ENCODE measurements at regions not wholly inside any gene's neighbourhood (a gene's known extent, or its start where the extent isn't known, plus 50 kb on each side); places are given as distances from the start of the nearest gene placed in this dataset.
"Not testable (repeated sequence)": the region's sequence is repeated elsewhere in the genome, so short reads cannot be mapped to it uniquely, and the experiment has no call there.

- DNase-seq: not testable (repeated sequence)
Measured at GRCh38 chr10:45056806-45057205, 56.1 kb downstream of the ZNF22 start.

DNA sequence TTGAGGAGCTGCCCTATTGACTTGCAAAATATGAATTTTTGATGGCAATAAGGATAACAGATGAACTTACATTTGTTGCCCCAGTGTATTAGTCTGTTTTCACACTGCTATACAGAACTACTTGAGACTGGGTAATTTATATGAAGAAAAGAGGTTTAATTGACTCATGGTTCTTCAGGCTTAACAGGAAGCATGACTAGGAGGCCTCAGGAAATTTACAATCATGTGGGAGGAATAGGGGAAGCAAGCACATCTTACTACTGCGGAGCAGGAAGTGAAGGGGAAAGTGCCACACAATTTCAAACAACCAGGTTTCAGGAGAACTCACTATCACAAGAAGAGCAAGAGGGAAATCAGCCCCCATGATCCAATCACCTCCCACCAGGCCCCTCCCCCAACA lies 57.9 kb downstream of the ZNF22 start:
- DNase-seq: no peak

DNA sequence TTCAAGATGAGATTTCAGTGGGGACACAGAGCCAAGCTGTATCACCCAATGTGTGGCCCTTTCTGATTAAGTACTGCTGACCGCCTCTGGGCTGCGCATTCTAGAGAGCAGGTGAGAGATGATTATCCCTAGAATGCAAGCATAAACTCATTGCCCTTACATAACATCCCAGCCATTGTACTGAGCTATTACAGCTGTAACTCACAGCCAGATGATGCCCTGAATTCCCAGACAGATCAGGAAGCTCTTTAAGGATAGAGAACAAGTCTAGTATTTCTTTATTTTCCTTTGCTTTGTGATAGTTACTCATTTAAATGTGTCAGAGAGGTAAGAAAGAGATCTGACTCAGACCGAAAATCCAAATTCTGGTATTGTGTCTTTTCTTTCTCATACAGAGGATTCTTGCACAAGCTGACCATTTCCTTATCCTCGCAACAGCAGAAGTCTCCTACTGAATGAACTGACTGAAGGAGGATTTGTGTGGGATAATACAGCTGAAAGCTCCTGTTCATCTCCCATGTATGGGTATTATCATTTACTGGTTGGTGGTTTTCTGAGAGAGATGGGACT lies 58.4 kb downstream of the ZNF22 start:
- DNase-seq: no peak

DNA sequence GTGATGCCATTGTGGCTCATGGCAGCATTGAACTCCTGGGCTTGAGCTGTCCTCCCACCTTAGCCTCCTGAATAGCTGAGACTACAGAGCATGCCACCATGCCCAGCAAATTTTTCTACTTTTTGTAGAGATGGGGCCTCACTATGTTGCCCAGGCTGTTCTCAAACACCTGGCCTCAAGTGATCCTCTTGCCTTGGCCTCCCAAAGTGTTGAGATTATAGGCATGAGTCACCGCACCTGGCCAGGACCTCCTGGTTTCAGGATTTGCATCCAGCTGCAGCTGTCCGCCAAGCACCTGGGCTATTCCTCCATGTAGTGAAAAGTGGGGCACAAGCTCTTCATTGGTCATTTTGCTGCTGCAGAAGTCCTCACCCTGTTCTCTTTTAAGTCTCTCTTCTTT lies 58.9 kb downstream of the ZNF22 start:
- DNase-seq: no peak

DNA sequence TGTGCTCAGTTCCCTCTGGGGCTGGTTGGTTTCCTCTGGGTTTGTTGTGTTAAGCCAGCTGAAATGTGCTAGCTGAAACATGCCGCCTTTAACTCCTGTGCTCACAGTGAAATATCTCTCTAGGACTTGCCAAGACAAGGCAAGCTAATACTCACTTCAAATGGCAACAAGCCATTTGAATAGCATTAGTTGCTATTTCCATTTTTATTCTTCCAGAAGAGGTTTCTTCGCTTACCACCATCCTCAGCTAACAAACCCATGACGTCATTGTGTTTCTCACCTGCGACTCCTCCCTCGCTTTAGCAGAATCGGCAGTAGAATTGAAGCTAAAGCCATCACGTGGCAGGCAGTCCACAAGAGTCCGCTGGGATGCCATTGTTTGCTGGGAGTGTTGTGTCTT lies 61.3 kb downstream of the ZNF22 start:
- no peak for DNase-seq

- DNase-seq: no peak
Measured at GRCh38 chr10:45063591-45064231, 63.0 kb downstream of the ZNF22 start.

DNA sequence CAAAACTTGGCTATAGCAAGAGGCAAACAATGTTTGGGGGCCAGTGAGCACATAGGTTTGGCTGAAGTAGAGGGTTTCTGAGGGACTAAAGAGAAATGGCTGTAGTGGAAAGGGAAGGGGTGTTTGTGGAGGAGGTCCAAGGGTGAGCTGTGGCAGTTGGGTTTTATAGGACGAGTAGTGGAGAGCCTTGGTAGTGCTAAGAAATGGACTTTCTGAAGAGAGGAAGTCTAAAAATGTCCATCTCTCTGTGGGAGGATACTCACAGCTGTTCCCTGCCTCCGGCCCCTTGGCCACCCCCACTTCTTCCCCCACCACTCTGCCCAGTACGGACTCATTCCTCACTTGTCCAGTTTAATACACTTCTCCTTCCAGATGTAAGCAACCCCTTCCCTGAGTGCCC lies 64.3 kb downstream of the ZNF22 start:
- DNase-seq: no peak

GRCh38 chr10:45071043-45071813 lies 70.5 kb downstream of the ZNF22 start:
- no peak for DNase-seq

DNA sequence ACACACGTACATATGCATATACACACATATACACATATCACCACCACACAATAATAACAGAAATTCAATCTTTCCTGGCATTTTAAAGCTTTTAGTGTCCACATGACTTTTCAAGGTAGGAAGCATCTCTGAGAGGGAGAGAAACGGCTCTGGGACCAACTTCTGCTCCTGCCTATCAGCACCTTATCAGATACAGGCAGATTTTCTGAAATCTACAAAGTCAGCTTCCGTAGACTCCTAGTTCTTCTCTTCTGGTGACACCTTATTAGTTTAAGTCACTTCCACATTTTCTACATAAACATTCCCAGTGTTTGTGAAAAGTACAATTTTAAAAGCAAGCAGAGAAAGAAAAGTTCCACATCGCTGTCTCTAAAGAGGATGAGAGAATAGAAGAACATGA lies 74.5 kb downstream of the ZNF22 start:
- DNase-seq: no peak

DNA sequence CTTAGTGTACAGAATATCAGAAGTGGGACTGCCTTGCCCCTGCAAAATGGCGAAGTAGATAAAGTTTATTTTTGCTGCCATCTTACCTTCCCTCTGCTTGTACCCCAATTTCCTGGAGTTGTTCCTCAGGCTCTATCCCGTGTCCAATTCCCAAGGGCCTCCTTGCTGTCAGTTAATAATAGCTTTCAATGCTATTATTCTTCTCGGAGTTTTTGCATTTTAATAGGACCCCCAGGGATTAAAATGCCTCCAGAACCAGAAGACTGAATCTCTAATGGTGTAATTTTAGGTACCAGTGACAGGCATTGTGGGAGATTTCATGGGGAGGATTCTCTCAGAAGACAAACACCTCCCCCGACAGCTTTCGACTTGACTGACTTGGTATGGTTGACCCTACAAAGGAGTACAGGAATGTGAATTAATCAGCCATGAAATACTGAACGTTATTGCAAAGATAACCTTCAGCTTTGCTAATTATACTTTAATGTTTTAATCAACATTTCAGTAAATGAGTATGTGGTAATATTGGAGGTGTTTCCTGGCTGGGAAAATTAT lies 75.2 kb downstream of the ZNF22 start:
- DNase-seq: no peak

GRCh38 chr10:45076891-45077290 lies 76.2 kb downstream of the ZNF22 start:
- DNase-seq: no peak

DNA sequence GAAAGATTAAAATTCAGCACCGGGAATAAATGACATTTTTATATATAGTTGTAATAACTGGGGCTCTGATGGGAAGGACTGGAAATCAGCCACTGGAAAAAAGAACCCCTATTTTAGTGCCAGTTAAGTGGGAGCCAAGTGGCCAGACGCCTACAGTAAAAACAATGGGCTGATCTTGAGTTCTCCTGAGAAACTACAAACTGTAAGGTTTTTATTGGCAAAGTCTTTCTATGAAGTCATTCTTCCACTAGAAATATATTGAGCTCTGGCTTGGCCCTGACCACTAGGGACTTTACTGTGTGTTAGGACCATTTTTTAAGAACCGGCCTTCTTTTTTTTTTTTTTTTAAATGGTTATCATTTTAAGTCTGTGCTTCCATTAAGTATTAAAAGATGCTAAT lies 79.6 kb downstream of the ZNF22 start:
- DNase-seq: no peak

GRCh38 chr10:45082176-45082575 lies 81.5 kb downstream of the ZNF22 start:
- no peak for DNase-seq

DNA sequence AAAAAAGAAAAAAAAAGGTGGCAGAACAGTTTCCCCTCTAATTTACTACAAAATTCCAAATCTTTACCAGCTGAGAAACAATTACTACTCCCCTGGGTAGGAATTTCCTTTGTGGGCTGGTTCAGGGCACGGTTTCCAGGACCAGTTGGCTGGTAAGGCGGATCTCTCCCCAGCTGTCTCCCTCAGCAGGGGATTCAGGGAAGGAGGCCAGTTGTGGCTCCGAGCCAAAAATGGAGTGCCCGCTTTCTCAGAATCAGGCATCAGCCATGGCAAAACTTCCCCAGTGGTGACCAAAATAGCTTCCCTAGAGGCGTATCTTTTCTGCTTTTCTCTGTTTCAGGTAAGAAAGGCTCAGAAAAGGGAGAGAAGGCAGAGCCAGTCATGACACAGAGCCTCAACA lies 91.2 kb downstream of the ZNF22 start:
- no peak for DNase-seq

DNA sequence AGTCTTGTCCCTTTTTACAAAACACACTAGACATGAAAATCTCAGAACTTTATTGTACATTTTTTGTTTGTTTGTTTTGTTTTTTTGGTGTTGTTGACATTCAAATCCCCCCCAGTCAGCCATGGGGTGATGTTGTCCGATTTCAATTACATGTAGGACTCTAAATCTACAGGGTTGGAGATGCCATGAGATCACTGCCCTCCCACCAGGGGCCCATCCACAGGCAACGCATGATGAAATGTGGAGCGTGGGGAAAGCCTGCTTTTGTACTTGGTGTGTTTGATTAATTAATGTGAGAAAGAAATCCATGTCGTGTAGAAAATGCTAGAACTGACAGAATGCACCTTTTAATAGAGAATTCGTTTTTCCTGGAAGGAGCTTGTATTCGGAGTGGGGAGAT lies 93.2 kb downstream of the ZNF22 start:
- DNase-seq: no peak

DNA sequence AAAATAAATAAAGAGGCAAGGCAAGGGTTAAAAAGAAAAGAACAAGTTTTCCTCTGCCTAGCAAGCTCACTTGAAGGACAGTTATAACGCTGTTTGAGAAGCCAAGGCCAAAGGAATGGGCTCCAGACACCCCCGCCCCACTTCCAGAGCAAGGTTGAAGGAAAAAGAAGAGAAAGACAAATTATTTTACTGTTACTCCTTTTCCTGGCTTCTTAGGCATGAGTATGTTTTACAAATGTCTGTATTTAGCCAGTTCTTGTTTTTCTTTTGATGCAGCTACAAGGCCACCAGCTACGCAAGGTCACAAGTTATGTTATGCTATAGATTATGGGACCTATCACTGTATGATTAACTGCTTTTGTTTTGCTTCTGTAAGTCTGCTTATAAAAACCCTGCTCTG lies 94.6 kb downstream of the ZNF22 start:
- no peak for DNase-seq

GRCh38 chr10:45096001-45096400 lies 95.3 kb downstream of the ZNF22 start:
- DNase-seq: no peak

DNA sequence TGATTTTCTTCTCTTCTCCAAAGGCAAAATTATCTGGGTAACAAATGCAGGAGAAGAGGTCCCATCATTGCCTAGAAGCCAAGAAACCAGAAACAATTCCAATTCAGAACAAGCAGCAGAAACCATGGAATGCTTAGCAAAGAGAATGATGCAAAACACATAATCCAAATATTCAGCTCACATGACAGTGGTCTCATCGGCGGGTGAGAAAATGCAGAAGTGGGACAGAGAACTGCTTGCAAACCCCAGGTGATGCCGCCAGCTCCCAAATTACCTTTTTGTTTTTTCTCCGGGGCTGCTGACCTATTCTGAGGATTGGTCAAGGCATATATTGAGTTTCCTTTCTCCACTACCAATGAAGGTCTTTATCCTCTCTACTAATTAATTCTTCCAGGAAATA lies 99.7 kb downstream of the ZNF22 start:
- DNase-seq: no peak

DNA sequence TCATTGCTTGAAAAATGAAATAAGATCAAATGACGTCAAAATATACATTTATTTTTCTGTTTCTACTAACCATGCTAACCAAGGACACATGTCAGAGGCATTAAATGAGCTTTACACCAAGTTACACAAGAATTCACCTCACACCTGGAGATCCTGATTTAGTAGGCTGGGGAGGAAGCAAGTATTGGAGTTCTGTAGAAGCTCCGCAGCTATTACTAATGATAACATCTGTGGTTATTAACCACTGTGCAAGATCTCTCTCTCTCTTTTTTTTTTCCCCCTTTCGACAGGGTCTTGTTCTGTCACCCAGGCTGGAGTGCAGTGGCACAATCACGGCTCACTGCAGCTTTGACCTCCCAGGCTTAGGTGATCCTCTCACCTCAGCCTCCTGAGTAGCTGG lies 104.0 kb downstream of the ZNF22 start:
- DNase-seq: no peak

GRCh38 chr10:45105309-45105708 lies 104.6 kb downstream of the ZNF22 start:
- DNase-seq: not testable (repeated sequence)

- no peak for DNase-seq
Measured at GRCh38 chr10:45106236-45106856, 105.6 kb downstream of the ZNF22 start.

DNA sequence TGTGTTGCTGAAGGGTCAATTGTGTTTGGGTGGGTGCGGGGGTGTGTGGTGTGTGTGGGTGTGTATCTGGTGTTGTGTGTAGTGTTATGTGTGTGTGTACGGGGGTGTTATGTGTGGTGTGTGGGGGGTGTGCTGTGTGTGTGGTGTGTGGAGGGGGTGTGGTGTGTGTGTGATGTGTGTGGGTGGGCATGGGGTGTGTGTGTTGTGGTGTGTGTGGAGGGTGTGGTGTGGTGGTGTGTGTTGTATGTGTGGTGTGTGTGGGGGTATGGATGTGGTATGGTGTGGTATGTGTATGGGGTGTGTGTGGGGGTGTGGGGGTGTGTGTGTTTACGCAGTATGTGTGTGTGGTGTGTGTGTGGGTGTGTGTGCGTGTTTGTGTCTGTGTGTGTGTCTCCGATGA lies 110.8 kb downstream of the ZNF22 start:
- DNase-seq: no peak

DNA sequence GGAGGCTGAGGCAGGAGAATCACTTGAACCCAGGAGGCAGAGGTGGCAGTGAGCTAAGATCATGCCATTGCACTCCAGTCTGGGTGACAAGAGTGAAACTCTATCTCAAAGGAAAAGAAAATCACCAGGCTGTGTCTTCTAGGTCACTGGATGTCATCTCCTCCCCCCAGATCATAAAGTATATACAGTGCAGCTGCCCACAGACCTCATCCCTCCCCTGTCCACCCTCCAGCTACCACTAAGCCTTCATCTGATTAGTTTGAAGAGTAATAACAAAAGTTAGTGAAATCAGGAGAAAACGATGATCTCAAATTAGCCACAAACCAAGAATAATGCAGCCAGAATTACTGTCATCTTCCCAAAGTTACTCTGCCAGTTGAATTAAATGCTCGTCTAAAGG lies 117.2 kb downstream of the ZNF22 start:
- DNase-seq: not testable (repeated sequence)

Data from occipital lobe (tissue), 1 donor.